Body of pancreas (tissue), 4 donors: ENCODE measurements at regions not wholly inside any gene's neighbourhood (a gene's known extent, or its start where the extent isn't known, plus 50 kb on each side); places are given as distances from the start of the nearest gene placed in this dataset.

Experiments
- CTCF ChIP-seq, 7 experiments: fragments of 450-650 bp in 4 of 7; fragments of 200-600 bp in 3 of 7; sonication (generic) in 3 of 7; IDR thresholded peaks; one replicate each; pipeline ENCODE4 v1.5.1; 2016 to 2019; ENCODE audit warnings: antibody characterized with exemption in 7 of 7
- POLR2A ChIP-seq, 3 donors: fragments of 450-650 bp; IDR thresholded peaks; one replicate each; pipeline ENCODE4 v1.6.1; 2016; ENCODE audit warnings: antibody characterized with exemption in 3 of 3, mild to moderate bottlenecking in 2 of 3

- TF ChIP-seq CTCF (IDR thresholded peaks at IDR 0.05): no peak
- no peak for TF ChIP-seq POLR2A (IDR thresholded peaks at IDR 0.05)
These were observed 273.6 kb upstream of the PROK2 start for GRCh38 chr3:72058493-72059081.
